GM10266 (cell line): ENCODE measurements at regions not wholly inside any gene's neighbourhood (a gene's known extent, or its start where the extent isn't known, plus 50 kb on each side); places are given as distances from the start of the nearest gene placed in this dataset.
"Not testable (repeated sequence)": the region's sequence is repeated elsewhere in the genome, so short reads cannot be mapped to it uniquely, and the experiment has no call there.

Experiments
- DNase-seq: peaks from one replicate; pipeline ENCODE4 v3.0.0; 2012; ENCODE audit errors: extremely low spot score

DNA sequence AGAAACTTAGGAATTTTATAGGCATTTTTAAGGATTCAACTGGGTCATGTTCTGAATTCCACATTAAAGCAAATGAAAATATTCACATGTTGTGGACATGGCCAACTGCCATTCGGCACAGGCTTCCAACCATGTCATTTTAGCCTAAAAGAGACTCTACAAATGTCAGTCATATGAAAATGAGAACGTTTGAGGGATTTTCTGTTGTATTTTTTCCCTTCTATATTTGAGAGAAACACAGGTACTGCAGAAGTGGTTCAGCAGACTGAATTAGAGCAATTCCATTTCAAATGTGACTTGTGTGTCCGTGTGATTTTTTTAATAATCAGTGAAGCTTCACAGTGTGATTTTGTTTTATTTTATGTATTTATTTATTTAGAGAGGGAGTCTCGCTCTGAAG is 124.3 kb downstream of the TP53TG3F start:
- not testable (repeated sequence) for DNase-seq

DNA sequence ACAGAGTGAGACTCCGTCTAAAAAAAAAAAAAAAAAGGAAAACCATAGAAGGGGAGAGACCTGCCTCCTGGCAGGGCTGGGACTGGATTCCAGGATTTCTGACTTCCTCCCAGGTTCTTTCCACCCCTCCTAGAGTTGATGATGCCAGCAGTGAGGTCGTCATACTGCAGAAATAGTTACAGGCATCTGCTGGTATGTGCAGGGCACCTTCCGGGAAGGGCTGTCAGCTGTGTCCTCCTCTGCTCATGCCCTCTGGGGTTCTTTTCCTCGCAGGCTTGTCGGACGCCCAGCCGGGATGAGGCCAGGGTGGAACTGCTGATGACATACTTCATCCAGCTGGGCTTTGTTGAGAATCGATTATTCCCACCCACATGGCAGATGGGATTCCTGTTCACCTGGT is 129.2 kb downstream of the TP53TG3F start:
- DNase-seq = not testable (repeated sequence)

DNA sequence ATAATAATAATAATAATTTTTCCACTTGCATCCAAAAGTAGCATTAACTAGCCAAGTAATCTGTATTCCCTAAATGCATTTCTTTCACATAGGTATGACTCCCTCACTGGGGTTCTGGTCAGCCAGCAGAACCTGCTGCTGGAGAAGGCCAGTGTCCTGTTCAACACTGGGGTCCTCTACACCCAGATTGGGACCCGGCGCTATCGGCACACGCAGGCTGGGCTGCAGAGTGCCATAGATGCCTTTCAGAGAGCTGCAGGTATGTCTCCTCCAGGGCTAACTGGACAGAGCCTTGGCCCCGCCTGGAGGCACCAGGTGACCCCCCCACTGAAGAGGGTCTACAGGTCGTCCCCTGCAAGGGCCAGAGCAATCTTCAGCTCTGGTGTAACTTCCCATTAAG is 133.9 kb downstream of the TP53TG3F start:
- not testable (repeated sequence) for DNase-seq

DNA sequence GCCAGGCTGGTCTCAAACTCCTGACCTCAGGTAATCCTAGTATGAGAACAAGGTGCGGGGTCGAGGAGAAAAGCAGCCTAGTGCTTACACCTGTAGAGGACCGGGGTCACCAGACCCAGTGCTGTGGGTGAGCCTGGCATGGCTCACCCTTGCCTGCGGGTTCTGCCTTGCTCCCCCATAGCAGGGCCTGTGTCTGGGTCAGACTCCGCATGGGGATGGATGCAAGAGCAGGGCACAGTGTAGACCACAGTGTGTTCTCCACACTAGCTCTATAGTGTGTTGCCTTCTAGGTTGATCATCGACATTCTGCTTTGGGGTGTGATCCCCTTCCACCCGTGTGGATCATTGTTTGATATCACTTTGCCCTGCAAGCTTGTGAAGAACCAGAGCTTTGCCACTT is 135.7 kb downstream of the TP53TG3F start:
- not testable (repeated sequence) for DNase-seq

DNA sequence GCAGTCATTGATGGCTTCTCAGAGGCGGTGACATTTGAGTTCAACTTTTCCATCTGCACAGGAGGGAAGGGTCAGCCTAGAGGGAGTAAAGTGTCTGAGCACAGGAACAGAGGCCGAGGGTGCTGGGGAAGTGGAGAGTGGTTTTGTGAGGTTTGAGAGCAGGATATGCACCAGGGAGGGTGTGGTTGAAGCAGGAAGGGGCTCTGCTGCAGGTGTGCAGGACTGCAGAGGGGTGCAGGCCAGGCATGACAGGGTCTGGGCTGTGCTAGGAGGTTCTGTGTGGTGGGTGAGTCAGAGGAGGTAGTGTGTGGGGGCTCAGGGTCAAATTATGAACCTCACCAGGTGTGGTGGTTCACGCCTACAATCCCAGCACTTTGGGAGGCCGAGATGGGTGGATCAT is 141.6 kb downstream of the TP53TG3F start:
- not testable (repeated sequence) for DNase-seq

DNA sequence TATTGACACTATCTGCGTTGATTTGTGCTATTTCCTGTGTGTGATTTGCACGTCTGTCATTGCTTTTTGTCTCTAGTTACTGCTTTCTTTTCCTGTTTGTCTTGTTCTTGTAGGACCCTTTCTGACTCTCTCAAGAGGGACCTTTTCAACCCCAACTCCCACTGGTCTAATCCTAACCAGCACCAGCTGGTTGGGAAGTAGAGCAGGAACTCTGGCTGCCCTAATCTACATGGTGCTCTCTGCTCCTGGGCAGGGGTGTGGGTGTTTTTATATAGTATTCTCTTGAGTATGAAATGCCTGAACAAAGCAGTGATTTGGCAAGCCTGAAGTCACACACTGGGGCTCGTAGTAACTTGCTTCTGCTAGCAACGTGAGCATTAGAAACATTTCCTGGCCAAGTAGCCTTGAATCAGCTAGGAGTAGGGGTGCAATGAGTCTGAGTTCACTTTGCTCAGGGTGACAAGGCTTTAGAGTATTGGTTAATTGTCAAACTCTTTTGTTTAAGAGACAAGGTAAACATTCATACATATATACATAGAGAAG is 164.2 kb downstream of the TP53TG3F start:
- not testable (repeated sequence) for DNase-seq

DNA sequence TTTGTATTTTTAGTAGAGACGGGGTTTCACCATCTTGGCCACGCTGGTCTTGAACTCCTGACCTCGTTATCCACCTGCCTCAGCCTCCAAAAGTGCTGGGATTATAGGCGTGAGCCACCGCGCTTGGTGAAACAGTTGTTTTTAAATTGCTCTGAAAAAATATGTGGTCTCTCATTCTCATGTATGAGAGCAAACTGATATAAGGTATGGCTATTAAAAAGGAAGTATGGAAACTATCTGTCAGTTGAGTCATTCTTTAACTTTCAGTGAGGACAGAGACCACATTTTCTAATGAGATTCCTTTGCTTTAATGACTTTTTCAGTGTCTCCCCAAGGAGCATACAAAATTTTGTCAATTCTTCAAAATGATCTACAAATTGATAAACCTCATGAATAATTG is 169.5 kb downstream of the TP53TG3F start:
- not testable (repeated sequence) for DNase-seq

DNA sequence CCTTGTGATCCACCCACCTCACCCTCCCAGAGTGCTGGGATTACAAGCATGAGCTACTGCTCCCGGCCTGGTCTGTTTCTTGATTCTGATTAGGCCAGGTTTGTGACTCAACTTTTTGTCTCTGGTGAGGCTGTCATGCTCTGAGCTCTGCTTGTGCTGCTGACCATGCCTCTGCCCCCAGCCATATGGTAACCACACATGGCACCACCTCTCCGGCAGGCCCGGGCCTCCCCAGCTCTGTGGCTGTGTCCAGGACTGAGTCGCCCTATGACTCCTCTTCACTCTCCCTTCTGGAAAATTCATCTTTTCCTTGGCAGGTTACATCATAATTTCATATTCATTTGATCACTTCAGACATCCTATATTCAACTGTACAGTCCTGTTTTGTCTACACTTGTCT is 172.3 kb downstream of the TP53TG3F start:
- not testable (repeated sequence) for DNase-seq

DNA sequence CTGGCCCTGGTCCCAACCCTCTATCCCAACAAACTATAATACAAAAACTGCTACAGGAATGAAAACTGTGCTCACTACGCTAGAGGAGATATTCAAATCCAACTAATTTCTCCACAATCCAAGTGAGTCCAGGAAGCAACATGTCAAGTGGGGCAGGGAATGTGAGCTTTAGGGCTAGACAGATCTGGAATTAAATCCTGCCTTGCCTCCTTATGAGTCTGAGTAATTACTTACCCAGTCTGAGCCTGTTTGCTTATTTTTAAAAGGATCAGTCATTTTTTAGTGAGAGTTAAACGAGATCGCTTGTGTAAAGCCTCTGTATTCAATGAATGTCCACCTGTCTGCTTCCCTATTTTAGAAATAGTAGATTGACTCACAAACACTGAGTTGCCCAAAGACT is 174.6 kb downstream of the TP53TG3F start:
- DNase-seq = not testable (repeated sequence)

DNA sequence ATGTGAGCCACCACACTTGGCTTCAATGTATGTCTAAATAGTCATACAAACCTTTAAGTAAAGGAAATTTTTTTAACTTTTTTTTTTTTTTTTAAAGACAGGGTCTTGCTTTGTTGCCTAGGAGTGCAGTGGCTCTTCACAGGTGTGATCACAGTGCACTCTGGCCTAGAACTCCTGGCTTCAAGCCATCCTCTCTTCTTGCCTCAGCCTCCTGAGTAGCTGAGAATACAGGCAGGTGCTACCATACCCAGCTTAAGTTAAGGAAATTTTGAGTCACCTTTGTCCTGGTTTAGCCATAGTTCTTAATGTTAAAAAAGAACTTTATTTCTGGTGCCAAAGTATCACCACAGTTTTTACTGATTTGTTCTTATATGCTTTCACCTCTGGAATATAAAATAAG is 177.3 kb downstream of the TP53TG3F start:
- not testable (repeated sequence) for DNase-seq

DNA sequence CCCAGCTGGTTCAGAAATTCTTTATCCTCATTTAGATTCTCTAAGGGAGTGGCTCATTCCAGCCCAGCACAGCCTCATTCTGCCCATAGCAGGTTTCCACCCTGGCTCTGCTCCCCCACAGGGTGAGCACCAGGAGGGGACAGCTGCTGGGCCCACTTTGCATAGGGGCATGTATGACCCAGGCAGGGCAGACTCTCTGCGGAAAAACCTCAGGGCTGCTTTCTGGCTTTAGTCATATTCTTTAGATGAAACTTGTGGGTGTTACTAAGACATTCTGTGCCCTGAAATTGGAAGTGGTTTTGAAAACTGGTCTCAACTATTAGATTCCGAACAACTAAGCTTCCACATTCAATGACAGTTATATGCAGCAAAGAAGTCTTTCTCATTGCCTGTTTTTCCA is 183.9 kb downstream of the TP53TG3F start:
- not testable (repeated sequence) for DNase-seq

DNA sequence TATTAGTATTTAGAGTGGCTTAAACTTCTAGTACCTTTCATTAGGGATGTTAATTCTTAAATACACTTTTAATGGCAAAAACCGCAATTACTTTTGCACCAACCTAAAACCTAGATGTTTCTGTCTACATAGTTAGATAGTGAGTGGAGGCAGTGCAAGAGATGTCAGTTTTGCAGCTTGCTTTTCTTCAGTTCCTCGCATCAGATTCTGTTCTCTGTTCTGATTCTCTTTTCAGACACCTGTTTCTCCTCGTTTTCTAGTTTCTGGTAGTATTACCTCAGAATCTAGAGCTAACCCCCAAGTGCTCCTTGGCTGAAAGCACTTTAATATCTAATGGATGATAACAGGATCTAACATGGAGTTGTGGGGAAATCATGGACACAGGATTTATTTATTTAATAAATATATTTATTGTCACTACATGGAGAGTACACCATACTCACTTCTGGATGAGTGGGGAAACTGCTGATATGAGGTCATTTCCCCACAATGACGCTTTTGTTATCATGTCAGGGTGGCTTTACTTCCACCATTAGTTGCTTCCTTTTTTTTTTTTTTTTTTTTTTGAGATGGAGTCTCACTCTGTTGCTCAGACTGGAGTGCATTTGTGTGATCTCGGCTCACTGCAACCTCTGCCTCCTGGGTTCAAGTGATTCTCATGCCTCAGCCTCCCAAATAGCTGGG is 184.4 kb downstream of the TP53TG3F start:
- not testable (repeated sequence) for DNase-seq

DNA sequence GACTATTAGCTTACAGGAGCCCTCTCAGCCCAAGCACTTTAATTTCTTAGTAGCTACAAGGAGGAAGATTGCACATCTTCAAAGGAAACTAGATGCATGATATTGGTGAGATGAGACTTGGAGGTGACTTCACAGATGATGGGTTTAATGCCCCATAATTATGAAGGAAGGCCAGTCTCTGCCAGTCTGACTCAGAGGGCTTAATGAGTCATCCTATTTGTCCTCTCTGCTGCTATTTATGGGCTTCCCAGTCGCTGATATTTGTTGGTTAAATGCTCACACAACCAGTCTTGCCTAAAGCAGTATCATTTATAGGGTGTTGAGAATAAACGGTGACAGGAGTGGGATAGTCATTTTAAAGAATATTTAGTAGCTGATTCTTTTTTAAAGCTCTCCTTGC is 187.0 kb downstream of the TP53TG3F start:
- not testable (repeated sequence) for DNase-seq

DNA sequence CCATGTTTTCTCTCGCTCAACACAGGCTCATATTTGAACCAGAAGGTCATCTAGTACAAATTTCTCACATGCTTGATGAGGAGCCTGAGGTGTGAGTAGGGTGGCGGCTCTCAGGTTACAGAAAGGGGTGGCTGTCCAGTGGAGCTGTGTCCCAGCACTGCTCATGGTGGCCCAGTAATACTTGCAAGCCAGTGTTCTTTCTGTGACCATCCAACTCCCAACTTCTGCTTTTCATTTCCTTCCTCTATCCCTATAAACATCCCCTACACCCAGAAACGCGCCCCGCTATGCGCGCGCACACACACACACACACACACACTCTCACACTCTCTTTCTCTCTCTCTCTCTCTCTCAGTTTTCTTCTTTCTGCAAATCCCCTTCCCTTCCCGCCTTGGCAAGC is 196.3 kb downstream of the TP53TG3F start:
- DNase-seq = not testable (repeated sequence)

DNA sequence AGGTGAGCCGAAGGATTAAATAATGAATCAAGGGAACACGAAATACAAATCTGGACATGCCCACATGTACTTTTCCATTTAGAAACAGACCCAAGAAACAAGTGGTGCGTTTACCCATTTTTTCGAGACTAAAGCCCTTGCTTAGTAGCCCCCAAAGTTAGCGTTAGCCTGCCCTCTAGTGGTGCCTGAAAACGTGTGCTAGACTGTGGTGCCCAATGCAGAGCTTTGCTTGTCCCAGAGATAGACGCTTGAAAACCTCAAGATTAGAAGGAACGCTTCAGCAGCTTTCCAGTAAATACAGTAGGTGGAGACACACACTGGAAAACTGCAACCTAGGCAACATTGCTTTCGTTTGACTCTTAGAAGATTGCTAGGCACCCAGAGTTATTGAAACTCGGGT is 197.0 kb downstream of the TP53TG3F start:
- DNase-seq = not testable (repeated sequence)

DNA sequence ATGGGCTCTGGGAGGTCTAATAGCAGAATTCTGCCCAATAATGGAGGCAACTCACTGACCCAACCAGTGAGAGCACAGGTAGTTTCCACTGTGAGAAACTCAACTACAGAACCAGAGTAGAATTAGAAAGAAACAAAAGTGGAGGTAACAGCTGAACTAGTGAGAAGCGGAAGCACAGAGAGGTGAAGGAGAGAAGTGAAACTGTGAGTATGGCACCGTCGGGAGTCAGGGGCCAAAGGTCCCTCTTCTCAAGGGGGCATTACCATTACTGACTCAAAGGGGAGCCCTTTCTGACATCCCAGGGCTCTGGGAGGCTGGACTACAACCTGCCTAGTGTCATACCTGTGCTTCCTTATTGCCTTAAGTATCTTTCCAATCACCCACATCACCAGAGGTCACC is 198.3 kb downstream of the TP53TG3F start:
- not testable (repeated sequence) for DNase-seq

DNA sequence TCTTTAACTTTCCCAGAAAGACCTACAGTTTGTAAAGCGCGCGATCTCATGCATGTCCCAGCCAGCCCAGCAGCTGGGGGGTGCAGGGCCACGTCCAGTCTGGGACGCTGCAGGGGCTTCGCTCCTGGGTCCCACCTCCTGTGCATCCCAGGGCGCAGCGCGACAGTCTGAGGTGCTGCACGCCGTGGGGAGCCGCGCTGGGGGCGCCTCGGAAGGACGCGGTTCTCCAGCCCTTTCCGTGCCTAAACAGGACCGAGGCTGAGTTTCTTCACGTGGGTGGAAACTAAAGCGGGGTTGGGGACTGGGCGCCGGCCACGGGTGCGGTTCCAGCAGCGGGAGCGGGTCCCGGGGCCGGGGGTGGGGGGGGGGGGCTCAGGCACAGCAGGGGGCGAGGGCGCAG is 221.4 kb downstream of the TP53TG3F start:
- DNase-seq = not testable (repeated sequence)

DNA sequence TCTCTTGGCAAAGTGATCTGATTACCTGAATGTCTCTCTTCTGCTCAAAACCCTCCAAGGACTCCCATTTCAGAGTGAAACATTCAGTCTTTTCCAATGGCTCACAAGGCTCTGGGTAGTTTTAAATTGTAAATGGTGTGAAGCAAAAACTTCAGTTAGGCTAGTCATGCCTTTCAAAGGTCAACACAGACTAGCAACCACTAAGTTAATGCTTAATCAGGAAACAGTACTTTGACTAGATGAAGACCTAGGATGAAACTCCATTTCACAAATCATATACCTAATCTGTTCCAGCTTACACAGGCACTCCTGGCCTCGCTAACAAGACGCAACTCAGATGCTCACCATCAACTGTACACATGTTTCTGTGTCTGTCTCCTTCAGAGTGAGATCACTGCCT is 240.9 kb downstream of the TP53TG3F start:
- not testable (repeated sequence) for DNase-seq

DNA sequence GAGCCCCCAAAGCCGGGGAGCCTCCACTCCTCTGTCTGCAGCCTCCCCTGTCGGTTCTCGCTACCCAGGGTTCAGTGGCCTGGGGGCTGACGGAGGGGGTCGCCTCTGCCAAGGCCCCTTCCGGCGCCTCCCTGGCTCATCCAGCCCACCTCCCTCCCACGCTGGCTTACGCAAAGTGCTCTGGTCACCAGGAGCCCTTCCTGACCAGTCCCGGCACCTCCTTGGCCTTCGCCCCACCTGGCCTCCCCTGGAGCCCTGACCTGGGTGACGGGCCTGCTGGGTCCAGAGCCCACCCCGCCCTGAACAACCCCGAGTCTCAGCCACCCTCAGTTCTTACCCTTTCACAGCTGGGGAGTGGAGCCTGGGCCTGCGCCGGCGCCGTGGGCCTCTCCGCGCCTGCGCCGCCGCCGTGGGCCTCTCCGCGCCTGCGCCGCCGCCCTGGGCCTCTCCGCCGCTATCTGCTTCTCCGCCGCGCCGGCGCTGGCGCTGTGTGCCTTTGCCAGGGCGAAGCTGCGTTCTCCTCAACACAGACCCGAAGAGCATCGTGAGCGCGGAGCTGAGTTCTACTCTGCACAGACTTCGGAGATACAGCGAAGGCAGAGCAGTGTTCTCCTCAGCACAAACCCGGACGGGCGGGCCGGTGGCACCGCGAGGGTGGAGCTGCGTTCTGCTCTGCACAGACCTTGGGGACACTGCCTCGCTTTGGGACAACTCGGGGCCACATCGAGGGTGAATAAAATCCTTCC is 247.6 kb downstream of the TP53TG3F start:
- not testable (repeated sequence) for DNase-seq

DNA sequence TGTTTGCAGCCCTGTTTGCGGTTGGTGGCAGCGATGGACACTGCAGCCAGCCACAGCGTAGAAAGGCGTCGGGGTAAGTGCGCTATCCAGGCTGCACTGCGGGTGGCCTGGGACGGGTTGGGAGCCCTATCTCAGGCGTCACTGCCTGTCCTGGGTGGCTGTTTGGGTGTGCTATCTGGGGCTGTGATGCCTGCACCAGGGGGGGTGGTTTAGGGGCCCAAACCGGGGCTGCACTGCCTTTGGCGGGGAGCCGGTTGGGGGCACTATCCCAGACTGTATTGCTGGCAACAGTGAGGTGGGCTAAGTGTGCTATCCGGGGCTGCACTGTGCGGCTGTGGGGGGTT is 248.2 kb downstream of the TP53TG3F start:
- not testable (repeated sequence) for DNase-seq

DNA sequence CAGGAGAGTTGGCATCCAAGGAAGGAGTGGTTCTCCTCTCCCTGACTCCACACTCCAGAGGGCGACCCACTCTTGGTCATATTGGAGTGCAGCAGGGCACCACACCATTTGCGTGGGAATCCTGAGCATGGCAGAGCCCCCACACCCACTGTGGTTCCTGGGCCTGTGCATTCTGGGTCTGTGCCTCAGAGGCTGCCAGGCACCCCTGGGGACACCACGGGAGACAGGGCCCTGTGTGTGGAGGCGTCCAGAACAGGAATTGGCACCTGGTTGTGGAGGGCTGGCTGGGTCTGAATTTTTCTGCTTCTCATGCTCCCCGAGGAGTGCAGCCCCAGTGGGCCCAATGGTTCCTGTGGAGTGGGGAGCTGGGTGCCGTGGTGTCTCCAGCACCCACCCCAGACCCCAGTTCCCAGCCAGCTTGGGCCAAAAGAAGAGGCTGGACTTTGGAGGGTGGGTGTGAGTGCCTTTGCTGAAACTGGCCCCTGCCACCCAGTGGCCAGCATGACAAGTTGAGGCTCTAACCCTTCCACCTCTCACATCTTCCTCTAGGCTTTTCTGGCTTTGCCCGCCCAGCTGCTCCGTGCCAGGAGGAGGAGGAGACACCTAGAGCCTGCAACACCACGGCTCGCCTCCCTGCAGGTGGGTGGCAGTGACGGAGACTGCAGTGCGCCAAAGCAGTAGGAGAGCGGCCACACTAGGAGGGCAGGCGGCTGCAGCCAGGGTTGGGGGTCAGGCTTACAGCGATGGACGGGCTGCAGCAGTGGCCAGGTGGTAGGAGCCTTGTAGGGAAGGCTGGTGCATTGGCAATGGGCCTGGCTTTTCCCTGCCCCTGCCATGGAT is 250.7 kb downstream of the TP53TG3F start:
- DNase-seq = not testable (repeated sequence)

DNA sequence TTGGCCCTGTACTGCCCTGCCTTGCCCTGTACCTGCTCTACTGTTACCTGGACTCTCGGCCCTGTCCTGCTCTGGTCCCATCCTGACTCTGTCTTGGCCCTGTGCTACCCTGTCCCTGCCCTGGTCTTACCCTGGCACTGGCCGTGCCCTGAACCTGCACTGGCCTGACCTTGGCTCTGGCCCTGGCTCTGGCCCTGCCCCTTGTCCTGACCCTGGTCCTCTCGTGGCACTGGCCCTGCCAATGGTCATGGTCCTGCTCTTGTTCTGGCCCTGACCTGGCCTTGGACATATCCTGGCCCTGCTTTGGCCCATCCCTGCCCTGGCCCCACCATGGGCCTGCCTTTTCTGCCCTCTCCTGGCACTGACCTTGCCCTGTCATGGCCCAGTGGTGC is 251.3 kb downstream of the TP53TG3F start:
- DNase-seq = not testable (repeated sequence)
